ENCODE measurements at regions not wholly inside any gene's neighbourhood (a gene's known extent, or its start where the extent isn't known, plus 50 kb on each side); places are given as distances from the start of the nearest gene placed in this dataset.

- no peak for DNase-seq (ENCODE audit: low read depth)
Observed at GRCh38 chr6:168968228-168968627, 285.4 kb downstream of the THBS2 start.

- DNase-seq (ENCODE audit: low read depth): no peak
Observed at GRCh38 chr6:168967281-168967925, 286.2 kb downstream of the THBS2 start.

GRCh38 chr6:168964138-168964835, 289.4 kb downstream of the THBS2 start:
- DNase-seq (ENCODE audit: low read depth): no peak

- DNase-seq (ENCODE audit: low read depth): no peak
Observed at GRCh38 chr6:168962886-168963285, 290.8 kb downstream of the THBS2 start.

GRCh38 chr6:168961264-168961656, 292.4 kb downstream of the THBS2 start:
- DNase-seq (ENCODE audit: low read depth): no peak

- DNase-seq (ENCODE audit: low read depth): no peak
Observed at GRCh38 chr6:168960551-168961263, 292.9 kb downstream of the THBS2 start.

GRCh38 chr6:168959696-168960095, 293.9 kb downstream of the THBS2 start:
- DNase-seq (ENCODE audit: low read depth): no peak

GRCh38 chr6:168956884-168957730, 296.5 kb downstream of the THBS2 start:
- DNase-seq (ENCODE audit: low read depth): no peak

GRCh38 chr6:168956141-168956838, 297.4 kb downstream of the THBS2 start:
- DNase-seq (ENCODE audit: low read depth): no peak

- no peak for DNase-seq (ENCODE audit: low read depth)
Observed at GRCh38 chr6:168953461-168953860, 300.2 kb downstream of the THBS2 start.

- DNase-seq (ENCODE audit: low read depth): no peak
Observed at GRCh38 chr6:168951217-168951616, 302.4 kb downstream of the THBS2 start.

GRCh38 chr6:168950858-168951214, 302.8 kb downstream of the THBS2 start:
- DNase-seq (ENCODE audit: low read depth): no peak

GRCh38 chr6:168949981-168950857, 303.4 kb downstream of the THBS2 start:
- DNase-seq (ENCODE audit: low read depth): no peak

- no peak for DNase-seq (ENCODE audit: low read depth)
Observed at GRCh38 chr6:168948990-168949531, 304.6 kb downstream of the THBS2 start.

- no peak for DNase-seq (ENCODE audit: low read depth)
Observed at GRCh38 chr6:168948002-168948401, 305.6 kb downstream of the THBS2 start.

- DNase-seq (ENCODE audit: low read depth): no peak
Observed at GRCh38 chr6:168943231-168943905, 310.3 kb downstream of the THBS2 start.

- no peak for DNase-seq (ENCODE audit: low read depth)
Observed at GRCh38 chr6:168942646-168943045, 311.0 kb downstream of the THBS2 start.

- DNase-seq (ENCODE audit: low read depth): no peak
Observed at GRCh38 chr6:168941036-168941435, 312.6 kb downstream of the THBS2 start.

GRCh38 chr6:168939796-168940195, 313.9 kb downstream of the THBS2 start:
- DNase-seq (ENCODE audit: low read depth): no peak

GRCh38 chr6:168939041-168939440, 314.6 kb downstream of the THBS2 start:
- no peak for DNase-seq (ENCODE audit: low read depth)
